Upper lobe of right lung (tissue), 1 donor: ENCODE measurements at regions not wholly inside any gene's neighbourhood (a gene's known extent, or its start where the extent isn't known, plus 50 kb on each side); places are given as distances from the start of the nearest gene placed in this dataset.

Experiments
- ATAC-seq: fragments of 200-7000 bp; cut with Tn5 transposase; one replicate; pipeline ENCODE4 v1.9.1; 2020; ENCODE audit warnings: mild to moderate bottlenecking, moderate library complexity
- DNase-seq: peaks from one replicate; pipeline ENCODE4 v3.0.0-alpha.2; 2020
- H3K27ac ChIP-seq: fragments of 200-600 bp; one replicate; pipeline ENCODE4 v1.8.0; 2022
- H3K27me3 ChIP-seq: fragments of 200-600 bp; one replicate; pipeline ENCODE4 v1.8.0; 2022; ENCODE audit warnings: mild to moderate bottlenecking
- H3K36me3 ChIP-seq: fragments of 200-600 bp; one replicate; pipeline ENCODE4 v1.8.0; 2022
- H3K4me1 ChIP-seq: fragments of 200-600 bp; one replicate; pipeline ENCODE4 v1.8.0; 2022
- H3K4me3 ChIP-seq: fragments of 200-600 bp; one replicate; pipeline ENCODE4 v1.8.0; 2022; ENCODE audit warnings: mild to moderate bottlenecking
- H3K9me3 ChIP-seq: fragments of 200-600 bp; one replicate; pipeline ENCODE4 v1.8.0; 2022
- CTCF ChIP-seq: fragments of 200-600 bp; IDR thresholded peaks from one replicate; pipeline ENCODE4 v1.8.0; 2022; ENCODE audit warnings: antibody characterized with exemption
- intact Hi-C: fragments of 100-400 bp; cut with DNase I; formaldehyde crosslinking; loops from one replicate; pipeline ENCODE4 v1.11.0; 2022
- donor health status: DM: no; HTN: yes; CAD: no; lungs with severe emphysema.

GRCh38 chr2:210839034-210839433 lies 282.6 kb downstream of the CPS1 start:
- Histone ChIP-seq H3K27ac (no peak overlapping the region), H3K9me3 (no peaks in the 10 kb centered on the region), H3K36me3 (no peaks in the 10 kb centered on the region), H3K4me1 (no peaks in the 10 kb centered on the region), H3K27me3 (no peaks in the 10 kb centered on the region), H3K4me3 (no peak overlapping the region)
- intact Hi-C loops, result no loop called here
- no peak for TF ChIP-seq CTCF
- no peak for DNase-seq
- ATAC-seq, result no peak

GRCh38 chr2:210839450-210839849 lies 283.1 kb downstream of the CPS1 start:
- Histone ChIP-seq H3K9me3 (no peaks in the 10 kb centered on the region), H3K4me1 (no peaks in the 10 kb centered on the region), H3K27ac (no peak overlapping the region), H3K4me3 (no peak overlapping the region), H3K36me3 (no peaks in the 10 kb centered on the region), H3K27me3 (no peaks in the 10 kb centered on the region)
- no peak for TF ChIP-seq CTCF
- ATAC-seq, result no peak
- DNase-seq, result no peak
- intact Hi-C loops, result no loop called here

- H3K36me3 ChIP-seq, result no peaks in the 10 kb centered on the region
- TF ChIP-seq CTCF, result no peak
- intact Hi-C loops, result no loop called here
These were observed 286.5 kb downstream of the CPS1 start for GRCh38 chr2:210842896-210843295.

GRCh38 chr2:210844016-210844415 lies 287.6 kb downstream of the CPS1 start:
- DNase-seq (no peak), ATAC-seq (no peak)
- TF ChIP-seq CTCF, result no peak
- Histone ChIP-seq H3K4me3 (no peak overlapping the region), H3K27me3 (no peaks in the 10 kb centered on the region), H3K27ac (no peak overlapping the region), H3K36me3 (no peaks in the 10 kb centered on the region), H3K9me3 (no peaks in the 10 kb centered on the region), H3K4me1 (no peaks in the 10 kb centered on the region)
- intact Hi-C loops, result no loop called here

More at GRCh38 chr2:210842896-210843295, 286.5 kb downstream of the CPS1 start:
- Histone ChIP-seq H3K4me1 (no peaks in the 10 kb centered on the region), H3K4me3 (no peak overlapping the region), H3K27ac (no peak overlapping the region), H3K27me3 (no peaks in the 10 kb centered on the region), H3K9me3 (no peaks in the 10 kb centered on the region)
- no peak for DNase-seq
- ATAC-seq, result no peak

GRCh38 chr2:210859314-210859713 lies 302.9 kb downstream of the CPS1 start:
- intact Hi-C loops, result no loop called here
- Histone ChIP-seq H3K4me1 (no peaks in the 10 kb centered on the region), H3K36me3 (no peaks in the 10 kb centered on the region), H3K9me3 (no peaks in the 10 kb centered on the region), H3K4me3 (no peak overlapping the region), H3K27ac (no peak overlapping the region), H3K27me3 (no peaks in the 10 kb centered on the region)
- ATAC-seq (no peak), DNase-seq (no peak)
- no peak for TF ChIP-seq CTCF

- Histone ChIP-seq H3K9me3 (no peaks in the 10 kb centered on the region), H3K4me1 (no peaks in the 10 kb centered on the region), H3K27me3 (no peaks in the 10 kb centered on the region), H3K4me3 (no peak overlapping the region), H3K36me3 (no peaks in the 10 kb centered on the region), H3K27ac (no peak overlapping the region)
- ATAC-seq, result no peak
- intact Hi-C loops, result no loop called here
- no peak for TF ChIP-seq CTCF
- DNase-seq, result no peak
These were observed 303.9 kb downstream of the CPS1 start for GRCh38 chr2:210860276-210860675.
